Spleen (tissue), 7 donors: ENCODE measurements at regions not wholly inside any gene's neighbourhood (a gene's known extent, or its start where the extent isn't known, plus 50 kb on each side); places are given as distances from the start of the nearest gene placed in this dataset.
A peak's percentile ranks its signal among the peaks of the same experiment; 100 is the strongest.

Experiments used
- CTCF ChIP-seq, 11 experiments: fragments of 200-600 bp in 7 of 11; fragments of 450-650 bp in 4 of 11; sonication (generic) in 4 of 11; IDR thresholded peaks in 8 of 11; conservative IDR thresholded peaks in 3 of 11; 1 replicate in 7 of 11; 2 replicates in 4 of 11; pipeline versions ENCODE4 v1.4.0 to v1.8.0; 2016 to 2021; ENCODE audit warnings: antibody characterized with exemption in 11 of 11, inconsistent platforms in 4 of 11, mild to moderate bottlenecking in 1 of 11
- POLR2A ChIP-seq, 3 donors: fragments of 450-650 bp; IDR thresholded peaks; one replicate each; pipeline ENCODE4 v1.5.1; 2017; ENCODE audit warnings: antibody characterized with exemption in 3 of 3, mild to moderate bottlenecking in 1 of 3
- POLR2AphosphoS5 ChIP-seq, 3 donors: sonication (generic); formaldehyde crosslinking; IDR thresholded peaks; one replicate each; pipeline ENCODE4 v1.5.1; 2017; ENCODE audit warnings: antibody characterized with exemption in 3 of 3
- donor health status: DM: no; HTN: no; CAD: no; lungs with moderate emphysema.
- donor health status: DM: no; HTN: no; CAD: no.
- donor health status: DM: no; HTN: no; CAD: no.

DNA sequence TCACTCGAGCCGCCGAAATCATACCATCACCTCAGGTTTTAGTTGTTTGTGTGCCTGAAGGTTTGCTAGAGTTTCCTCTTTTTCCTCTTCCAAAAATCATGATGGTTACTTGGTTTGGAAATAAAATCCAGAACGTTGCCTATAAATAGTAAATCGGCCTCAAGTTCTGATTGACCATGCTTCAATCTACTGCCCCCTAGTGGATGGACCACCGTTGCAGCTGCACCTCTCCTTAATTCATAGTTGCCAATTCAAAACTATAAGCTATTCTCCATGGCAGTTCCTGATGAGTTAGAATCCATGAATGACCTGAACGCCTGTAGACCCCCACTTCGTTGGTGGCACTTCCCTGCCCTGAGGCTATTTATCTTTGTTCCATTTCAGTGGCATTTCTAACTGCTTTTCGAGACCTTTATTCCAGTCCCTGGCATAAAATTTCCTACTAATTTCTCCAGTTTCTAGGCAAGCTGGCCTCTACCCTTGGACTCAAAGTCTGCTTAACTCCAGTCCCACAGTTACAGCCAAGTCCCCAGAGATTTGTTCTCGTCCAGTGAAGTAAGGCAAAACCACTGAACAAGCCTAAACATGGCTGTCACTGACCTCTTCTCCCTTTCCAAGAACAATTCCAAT lies 422.6 kb downstream of the EFNA5 start:
- peak in 9 of 11 experiments; percentile 20 to 70 (median 50) for TF ChIP-seq CTCF (IDR thresholded peaks at IDR 0.05 in 8 of 11, conservative IDR thresholded peaks at IDR 0.05 in 3 of 11)
- TF ChIP-seq POLR2A (IDR thresholded peaks at IDR 0.05) = no peak
- TF ChIP-seq POLR2AphosphoS5 (IDR thresholded peaks at IDR 0.05) = no peak
